CD4-positive, alpha-beta T cell treated with Interleukin-10 for 1 hour (primary cell): ENCODE measurements at regions not wholly inside any gene's neighbourhood (a gene's known extent, or its start where the extent isn't known, plus 50 kb on each side); places are given as distances from the start of the nearest gene placed in this dataset.

Experiments used
- DNase-seq: peaks from one replicate; pipeline ENCODE4 v3.0.0-alpha.2; 2020

GRCh38 chr5:110085826-110086225 lies 396.1 kb downstream of the MAN2A1 start:
- no peak for DNase-seq

- DNase-seq, result peak; percentile 9
Measured at GRCh38 chr5:110086658-110087388, 397.1 kb downstream of the MAN2A1 start.

GRCh38 chr5:110087829-110088228 lies 398.1 kb downstream of the MAN2A1 start:
- DNase-seq, result no peak

GRCh38 chr5:110088676-110089436 lies 399.1 kb downstream of the MAN2A1 start:
- no peak for DNase-seq

- DNase-seq, result no peak
Measured at GRCh38 chr5:110092955-110093785, 403.4 kb downstream of the MAN2A1 start.

GRCh38 chr5:110094109-110094508 lies 404.4 kb downstream of the MAN2A1 start:
- DNase-seq, result no peak

- no peak for DNase-seq
Measured at GRCh38 chr5:110094548-110094947, 404.8 kb downstream of the MAN2A1 start.

GRCh38 chr5:110096419-110096818 lies 406.7 kb downstream of the MAN2A1 start:
- no peak for DNase-seq

- DNase-seq, result no peak
Measured at GRCh38 chr5:110099572-110099971, 409.8 kb downstream of the MAN2A1 start.

GRCh38 chr5:110103081-110103480 lies 413.4 kb downstream of the MAN2A1 start:
- DNase-seq, result no peak

- DNase-seq, result no peak
Measured at GRCh38 chr5:110104060-110104725, 414.5 kb downstream of the MAN2A1 start.

- DNase-seq, result no peak
Measured at GRCh38 chr5:110104726-110105669, 415.3 kb downstream of the MAN2A1 start.

- no peak for DNase-seq
Measured at GRCh38 chr5:110105692-110106091, 416.0 kb downstream of the MAN2A1 start.

- no peak for DNase-seq
Measured at GRCh38 chr5:110106750-110107149, 417.0 kb downstream of the MAN2A1 start.

- no peak for DNase-seq
Measured at GRCh38 chr5:110108520-110108919, 418.8 kb downstream of the MAN2A1 start.

GRCh38 chr5:110109667-110110066 lies 419.9 kb downstream of the MAN2A1 start:
- no peak for DNase-seq

GRCh38 chr5:110112348-110112747 lies 422.6 kb downstream of the MAN2A1 start:
- no peak for DNase-seq

- no peak for DNase-seq
Measured at GRCh38 chr5:110115503-110115902, 425.8 kb downstream of the MAN2A1 start.

GRCh38 chr5:110116539-110116938 lies 426.8 kb downstream of the MAN2A1 start:
- no peak for DNase-seq

- no peak for DNase-seq
Measured at GRCh38 chr5:110134963-110135935, 445.5 kb downstream of the MAN2A1 start.
